ACHN (cell line): ENCODE measurements at regions not wholly inside any gene's neighbourhood (a gene's known extent, or its start where the extent isn't known, plus 50 kb on each side); places are given as distances from the start of the nearest gene placed in this dataset.

Experiments used
- DNase-seq: peaks from one replicate; pipeline ENCODE4 v3.0.0-alpha.2; 2015
- in situ Hi-C: cut with HindIII; loops from 2 replicates; pipeline ENCODE4 v1.10.0; 2017; ENCODE audit warnings: low sequenced_read_pairs, low pct_ligation_motif_present, low pct_unique_long_range_greater_than_20kb

DNA sequence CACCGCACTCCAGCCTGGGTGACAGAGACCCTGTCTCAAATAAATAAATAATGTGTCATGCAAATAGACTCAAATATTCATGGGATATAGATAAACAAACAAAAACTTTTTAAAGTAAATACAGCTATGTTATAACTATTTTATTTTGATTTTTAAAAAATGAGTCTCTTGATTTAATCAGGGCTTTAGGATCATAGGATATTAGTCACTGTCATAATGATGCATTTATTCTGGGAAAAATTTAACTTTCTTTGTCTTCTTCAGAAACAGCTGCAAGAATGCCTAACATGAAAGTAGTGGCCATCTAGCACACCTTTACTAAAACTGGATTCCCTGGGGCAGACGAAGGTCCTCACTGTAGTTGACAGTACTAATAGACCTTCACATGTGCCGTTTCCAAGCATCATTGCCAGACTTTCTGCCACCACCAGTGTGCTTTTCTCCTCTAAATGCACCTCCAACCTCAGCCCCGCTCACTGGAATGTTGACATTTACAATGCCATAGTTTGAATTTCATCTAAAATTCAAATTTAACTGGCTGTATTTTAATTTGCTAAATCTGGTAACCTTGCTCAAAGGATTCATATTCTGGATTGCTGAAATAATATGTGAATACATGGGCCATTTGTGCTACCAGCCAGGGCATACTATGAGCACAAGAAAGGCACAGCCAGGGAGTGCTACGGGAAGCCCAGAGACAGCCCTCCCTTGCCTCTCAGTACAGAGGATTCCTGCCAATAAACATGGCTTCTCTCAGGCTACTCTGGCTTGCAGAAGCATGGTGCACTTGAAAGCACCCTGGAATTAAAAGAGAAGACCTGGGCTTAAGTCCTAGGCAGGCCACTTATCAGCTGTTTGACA lies 63.4 kb upstream of the ADO start:
- DNase-seq: no peak
- in situ Hi-C loops: no loop called here

DNA sequence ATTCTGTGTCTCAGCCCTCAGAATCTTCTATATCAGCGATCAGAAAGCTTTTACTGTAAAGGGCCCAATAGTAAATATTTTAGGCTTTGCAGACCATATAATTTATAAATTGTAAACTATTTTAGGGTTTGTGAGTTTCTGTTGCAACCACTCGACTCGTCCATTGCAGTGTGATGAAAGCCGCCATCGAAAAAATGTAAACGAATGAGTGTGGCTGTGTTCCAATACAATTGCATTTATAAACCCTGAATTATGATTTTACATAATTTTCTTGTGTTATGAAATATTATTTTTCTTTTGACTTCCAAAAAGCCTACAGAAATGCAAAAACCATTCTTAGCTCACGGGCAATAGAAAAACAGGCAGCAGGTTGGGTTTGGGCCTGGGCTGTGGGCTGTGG lies 62.5 kb upstream of the ADO start:
- no peak for DNase-seq
- in situ Hi-C loops: no loop called here

DNA sequence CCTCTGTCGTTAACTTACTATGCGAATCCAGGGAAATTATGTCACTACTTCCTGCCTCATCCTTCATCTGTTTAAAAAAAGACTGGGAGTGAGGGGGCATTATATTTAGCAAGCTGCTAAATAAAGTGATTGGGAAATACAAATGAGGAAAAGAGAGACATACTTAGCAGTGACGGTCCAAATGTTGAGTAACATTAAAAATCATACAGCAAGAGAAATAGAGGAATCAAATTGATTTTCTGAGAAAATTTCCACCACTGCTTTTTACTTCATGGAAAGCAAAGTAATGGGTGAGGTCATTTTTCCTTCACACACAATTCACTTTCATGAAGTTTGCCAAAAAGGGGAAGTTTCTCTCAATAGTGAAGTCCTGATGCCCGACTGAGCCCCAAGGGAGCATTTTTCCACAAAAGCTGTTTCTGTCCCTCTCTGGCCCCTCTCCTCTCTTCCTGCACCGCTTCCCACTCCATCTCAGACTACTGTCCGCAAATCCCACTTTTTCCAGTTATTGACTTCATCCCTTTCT lies 61.9 kb upstream of the ADO start:
- no peak for DNase-seq
- in situ Hi-C loops: no loop called here

DNA sequence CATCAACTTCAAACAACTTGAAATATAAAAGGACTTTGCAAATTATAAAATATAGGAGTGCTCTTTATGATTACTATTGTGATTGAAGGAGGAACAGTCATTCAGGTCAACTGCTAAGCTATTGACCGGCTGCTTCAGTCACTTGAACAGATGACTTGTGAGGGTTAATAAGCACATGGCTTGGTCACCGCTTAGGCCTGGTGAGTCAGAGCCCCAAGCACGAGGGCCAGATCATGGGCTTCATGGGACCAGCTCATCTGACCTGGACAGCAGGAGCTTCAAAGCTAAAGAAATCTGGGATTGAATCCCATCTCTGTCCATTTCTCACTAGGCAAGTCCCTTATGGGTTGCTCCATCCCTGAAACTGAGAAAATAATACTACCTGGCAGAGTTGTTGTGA lies 60.4 kb upstream of the ADO start:
- DNase-seq: no peak
- in situ Hi-C loops: no loop called here

DNA sequence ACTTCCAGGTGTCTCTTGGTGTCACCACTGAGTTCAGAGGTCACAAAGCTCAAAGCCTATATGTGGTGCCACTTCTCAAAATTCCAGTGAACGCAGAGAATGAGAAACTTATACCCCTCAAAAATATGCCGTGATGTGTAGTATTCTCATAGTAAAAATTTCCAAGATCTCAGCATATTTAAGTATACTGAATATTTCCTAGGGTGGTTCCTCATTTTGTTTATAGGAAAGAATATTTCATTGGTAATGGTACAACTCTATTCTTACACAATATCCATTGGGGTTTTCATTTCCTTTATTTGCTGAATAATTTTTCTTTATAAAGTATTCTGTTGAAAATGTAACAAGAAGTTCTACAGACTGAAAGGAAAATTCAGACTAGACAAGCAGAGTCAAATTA lies 58.9 kb upstream of the ADO start:
- in situ Hi-C loops: no loop called here
- no peak for DNase-seq

DNA sequence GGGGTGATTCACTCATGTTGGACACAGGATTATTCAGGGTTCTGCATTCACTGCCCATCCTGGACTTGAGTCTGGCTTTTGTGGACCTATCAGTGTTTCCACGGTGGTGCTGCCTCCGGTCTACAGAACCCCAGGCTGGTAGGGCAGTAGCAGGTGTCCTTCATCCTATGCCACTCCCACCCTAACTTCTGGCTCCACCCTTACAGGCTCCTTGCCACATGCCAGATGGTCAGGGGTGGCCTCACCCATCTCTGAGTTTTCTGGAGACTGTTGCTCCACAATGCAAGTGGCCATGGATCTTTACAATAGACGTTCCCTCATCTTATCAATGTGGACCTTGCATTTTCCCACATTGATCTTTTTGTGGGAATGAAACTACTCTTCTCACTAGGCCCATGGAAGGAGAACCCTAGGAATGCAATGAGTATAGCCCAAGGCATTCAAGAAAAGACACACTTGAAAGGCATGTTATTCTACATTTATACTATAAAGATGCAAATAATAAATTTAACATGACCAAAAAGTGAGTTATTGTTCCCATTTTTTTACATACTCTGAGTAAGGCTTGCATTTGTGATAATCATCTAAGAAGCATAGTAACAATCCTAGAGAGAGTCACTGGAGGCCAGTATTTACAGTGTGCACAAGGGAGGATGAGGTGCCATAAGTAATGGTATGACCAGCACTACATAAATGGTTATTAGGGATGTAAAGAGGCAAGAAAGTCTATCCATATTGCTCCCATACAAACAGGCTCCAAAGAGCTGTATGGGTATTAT lies 57.4 kb upstream of the ADO start:
- no peak for DNase-seq
- in situ Hi-C loops: no loop called here

DNA sequence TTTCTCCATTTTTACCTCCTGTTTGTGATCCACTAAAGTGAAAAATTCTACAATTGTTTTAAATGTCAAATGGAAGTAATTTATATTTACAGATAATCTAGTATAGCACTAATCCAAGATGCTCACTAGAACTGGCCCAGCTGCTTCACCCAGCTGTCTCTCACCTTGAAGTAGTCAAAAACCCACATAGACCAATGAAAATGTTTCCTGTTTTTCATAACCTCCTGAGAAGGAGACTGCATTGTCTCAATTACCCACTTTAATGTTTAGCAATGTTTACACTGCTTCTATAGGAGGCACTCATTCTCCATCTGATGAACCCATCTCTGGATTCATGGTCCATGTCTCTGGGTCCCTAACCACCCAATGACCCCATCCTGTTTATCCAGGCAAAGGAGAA lies 56.1 kb upstream of the ADO start:
- no peak for DNase-seq
- in situ Hi-C loops: no loop called here

DNA sequence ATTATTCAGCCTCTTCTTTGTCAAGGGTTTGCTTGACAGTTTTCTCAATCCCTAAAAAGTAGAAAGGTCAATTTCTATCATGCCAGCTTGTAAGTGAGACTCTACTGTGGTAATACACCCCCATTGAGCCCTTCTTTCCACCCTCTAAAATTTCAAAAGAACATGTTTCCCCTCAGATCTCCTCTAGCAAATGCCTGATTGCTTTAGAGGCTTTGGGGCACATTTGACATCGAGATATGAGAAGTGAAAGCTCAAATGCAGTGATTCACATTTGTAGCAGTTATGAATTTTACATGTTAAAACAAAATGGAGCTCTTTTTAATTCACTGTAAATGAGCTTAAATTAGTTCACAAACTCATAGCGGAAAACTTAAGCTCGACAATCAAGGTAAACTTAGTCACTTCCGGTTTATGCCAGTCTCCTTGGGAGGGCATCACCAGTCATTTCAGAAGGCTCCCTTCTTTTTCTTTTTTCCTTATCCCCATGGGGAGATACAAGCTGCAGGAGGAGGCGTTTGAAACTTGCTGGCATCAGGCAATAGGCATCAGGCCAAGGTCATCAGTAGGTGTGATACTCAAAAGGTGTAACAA lies 55.3 kb upstream of the ADO start:
- no peak for DNase-seq
- in situ Hi-C loops: no loop called here
